COLO829 (cell line): ENCODE measurements at regions not wholly inside any gene's neighbourhood (a gene's known extent, or its start where the extent isn't known, plus 50 kb on each side); places are given as distances from the start of the nearest gene placed in this dataset.

Experiments
- DNase-seq: peaks from one replicate; pipeline ENCODE4 v3.0.0; 2012; ENCODE audit warnings: low spot score

GRCh38 chr18:74023220-74023619 lies 124.4 kb downstream of the FBXO15 start:
- no peak for DNase-seq

- DNase-seq, result no peak
Observed at GRCh38 chr18:74019864-74020263, 127.8 kb downstream of the FBXO15 start.

- peak; percentile 42 for DNase-seq
Observed at GRCh38 chr18:74013955-74014354, 133.7 kb downstream of the FBXO15 start.

GRCh38 chr18:74012954-74013630 lies 134.5 kb downstream of the FBXO15 start:
- no peak for DNase-seq

GRCh38 chr18:74006143-74006542 lies 141.5 kb downstream of the FBXO15 start:
- no peak for DNase-seq

- no peak for DNase-seq
Observed at GRCh38 chr18:74005320-74006109, 142.1 kb downstream of the FBXO15 start.

- DNase-seq, result no peak
Observed at GRCh38 chr18:73992242-73993022, 155.2 kb downstream of the FBXO15 start.

- no peak for DNase-seq
Observed at GRCh38 chr18:73991570-73991969, 156.1 kb downstream of the FBXO15 start.

GRCh38 chr18:73990258-73990657 lies 157.4 kb downstream of the FBXO15 start:
- no peak for DNase-seq

GRCh38 chr18:73987247-73987980 lies 160.2 kb downstream of the FBXO15 start:
- DNase-seq, result no peak

GRCh38 chr18:73986711-73987110 lies 160.9 kb downstream of the FBXO15 start:
- no peak for DNase-seq

- no peak for DNase-seq
Observed at GRCh38 chr18:73985855-73986625, 161.6 kb downstream of the FBXO15 start.

GRCh38 chr18:73983970-73984369 lies 163.7 kb downstream of the FBXO15 start:
- no peak for DNase-seq

GRCh38 chr18:73983496-73983895 lies 164.1 kb downstream of the FBXO15 start:
- DNase-seq, result no peak

- DNase-seq, result no peak
Observed at GRCh38 chr18:73981796-73982195, 165.8 kb downstream of the FBXO15 start.

- peak; percentile 47 for DNase-seq
Observed at GRCh38 chr18:73980289-73980979, 167.2 kb downstream of the FBXO15 start.

GRCh38 chr18:73979742-73980141 lies 167.9 kb downstream of the FBXO15 start:
- DNase-seq, result no peak

- no peak for DNase-seq
Observed at GRCh38 chr18:73976433-73976832, 171.2 kb downstream of the FBXO15 start.

GRCh38 chr18:73975266-73975665 lies 172.4 kb downstream of the FBXO15 start:
- no peak for DNase-seq

- no peak for DNase-seq
Observed at GRCh38 chr18:73973972-73974371, 173.7 kb downstream of the FBXO15 start.

- DNase-seq, result no peak
Observed at GRCh38 chr18:73966954-73967353, 180.7 kb downstream of the FBXO15 start.
